ENCODE measurements at regions not wholly inside any gene's neighbourhood (a gene's known extent, or its start where the extent isn't known, plus 50 kb on each side); places are given as distances from the start of the nearest gene placed in this dataset.

DNA sequence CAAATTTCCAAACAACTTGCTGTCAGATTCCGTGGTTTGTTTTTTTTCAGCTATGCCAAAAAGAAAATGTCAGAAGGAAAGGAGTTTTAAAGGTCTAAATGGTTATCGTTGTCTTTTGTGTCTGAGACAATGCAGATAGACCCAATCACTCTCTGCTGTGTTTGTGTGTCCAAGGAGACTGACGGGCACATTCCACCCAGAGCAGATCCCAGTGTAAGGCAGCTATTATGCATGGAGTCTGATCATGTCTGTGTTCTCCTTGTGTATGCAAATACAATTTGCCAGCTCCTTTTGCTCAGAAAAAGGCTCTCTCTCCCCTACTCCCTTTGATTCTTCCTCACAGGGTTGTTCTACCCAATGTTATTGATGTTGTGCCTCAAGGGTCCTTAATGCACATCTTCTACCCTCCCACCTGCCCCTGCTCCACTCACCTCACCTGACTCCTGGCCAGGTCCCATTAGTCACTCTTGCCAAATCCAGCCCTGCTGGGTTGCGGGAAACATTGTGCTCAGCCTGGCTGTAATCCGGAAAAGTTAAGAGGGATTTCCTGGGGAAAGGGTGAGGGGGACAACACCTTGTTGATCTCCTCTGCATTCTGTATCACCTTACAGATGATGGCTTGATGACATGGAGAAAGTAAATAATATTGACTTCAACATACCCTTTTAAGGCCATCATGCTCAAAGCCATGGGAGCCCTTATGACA is 61.0 kb downstream of the OTOL1 start:
- H3K27ac ChIP-seq (ENCODE audit: low read depth in 1 of 2, low read length in 1 of 2) = no peak overlapping the region
- TF ChIP-seq CTCF (IDR thresholded peaks at IDR 0.05; ENCODE audit: control extremely low read depth, extremely low read depth) = no peak
- no peak overlapping the region for H3K9ac ChIP-seq (ENCODE audit: insufficient read depth in 1 of 2, low read length in 2 of 2)
- peaks cover 0 to 4% (median 2%) of the 10 kb centered on the region in 3 donors for H3K27me3 ChIP-seq (ENCODE audit: control insufficient read depth in 3 of 3, insufficient read depth in 3 of 3, low read length in 2 of 3)
- H3K4me1 ChIP-seq (ENCODE audit: control insufficient read depth in 5 of 5, insufficient read depth in 5 of 5, low read length in 5 of 5) = peaks cover 0 to 7% (median 0%) of the 10 kb centered on the region in 5 donors
- DNase-seq (no peak), ATAC-seq (ENCODE audit: insufficient read depth, low FRiP score) (no peak)
- 71 to 87% methylated on average over 5 of the region's 5 CpGs for WGBS, 2 donors
- H3K4me3 ChIP-seq = no peak overlapping the region
- no peaks in the 10 kb centered on the region for H3K9me3 ChIP-seq (ENCODE audit: control insufficient read depth in 4 of 4, insufficient read depth in 3 of 4, low read length in 3 of 4)
- H3K36me3 ChIP-seq (ENCODE audit: control insufficient read depth in 4 of 4, insufficient read depth in 4 of 4, low read length in 4 of 4) = no peaks in the 10 kb centered on the region

DNA sequence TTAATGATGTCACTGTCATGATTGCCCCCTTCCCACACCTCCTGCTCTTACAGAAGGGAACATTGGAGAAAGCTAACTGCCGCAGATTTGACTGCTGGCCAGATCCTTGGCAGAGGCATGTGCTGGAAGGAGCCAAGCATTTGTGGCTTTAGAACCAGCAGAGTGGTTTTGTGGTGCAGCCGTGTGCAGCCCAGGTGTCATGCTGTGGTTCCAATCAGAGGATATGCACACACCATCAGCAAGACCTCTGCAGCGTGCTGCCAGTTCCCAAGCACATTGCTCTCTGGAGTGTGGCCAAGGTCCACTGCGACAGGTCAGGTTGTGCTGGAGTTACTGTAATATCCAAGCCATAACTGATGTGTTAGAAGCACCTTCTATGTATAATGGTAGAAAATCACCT is 61.6 kb downstream of the OTOL1 start:
- 38 to 50% methylated on average over 4 of the region's 4 CpGs for WGBS, 2 donors
- H3K4me3 ChIP-seq = no peak overlapping the region
- H3K27me3 ChIP-seq (ENCODE audit: control insufficient read depth in 3 of 3, insufficient read depth in 3 of 3, low read length in 2 of 3) = peaks cover 0 to 4% (median 2%) of the 10 kb centered on the region in 3 donors
- no peak overlapping the region for H3K9ac ChIP-seq (ENCODE audit: insufficient read depth in 1 of 2, low read length in 2 of 2)
- no peak for TF ChIP-seq CTCF (IDR thresholded peaks at IDR 0.05; ENCODE audit: control extremely low read depth, extremely low read depth)
- peaks cover 0 to 7% (median 0%) of the 10 kb centered on the region in 5 donors for H3K4me1 ChIP-seq (ENCODE audit: control insufficient read depth in 5 of 5, insufficient read depth in 5 of 5, low read length in 5 of 5)
- ATAC-seq (ENCODE audit: insufficient read depth, low FRiP score) = no peak
- no peak for DNase-seq
- no peak overlapping the region for H3K27ac ChIP-seq (ENCODE audit: low read depth in 1 of 2, low read length in 1 of 2)
- H3K36me3 ChIP-seq (ENCODE audit: control insufficient read depth in 4 of 4, insufficient read depth in 4 of 4, low read length in 4 of 4) = no peaks in the 10 kb centered on the region
- H3K9me3 ChIP-seq (ENCODE audit: control insufficient read depth in 4 of 4, insufficient read depth in 3 of 4, low read length in 3 of 4) = no peaks in the 10 kb centered on the region

GRCh38 chr3:161559177-161559998 is 62.8 kb downstream of the OTOL1 start:
- no peak overlapping the region for H3K27ac ChIP-seq (ENCODE audit: low read depth in 1 of 2, low read length in 1 of 2)
- WGBS, 2 donors = 17 to 28% methylated on average over 6 of the region's 6 CpGs
- peak; percentile 11 for TF ChIP-seq CTCF (IDR thresholded peaks at IDR 0.05; ENCODE audit: control extremely low read depth, extremely low read depth)
- no peaks in the 10 kb centered on the region for H3K36me3 ChIP-seq (ENCODE audit: control insufficient read depth in 4 of 4, insufficient read depth in 4 of 4, low read length in 4 of 4)
- ATAC-seq (ENCODE audit: insufficient read depth, low FRiP score) (no peak), DNase-seq (peak; percentile 21 to 67 (median 67))
- peaks cover 0 to 7% (median 0%) of the 10 kb centered on the region in 5 donors for H3K4me1 ChIP-seq (ENCODE audit: control insufficient read depth in 5 of 5, insufficient read depth in 5 of 5, low read length in 5 of 5)
- H3K9ac ChIP-seq (ENCODE audit: insufficient read depth in 1 of 2, low read length in 2 of 2) = no peak overlapping the region
- H3K27me3 ChIP-seq (ENCODE audit: control insufficient read depth in 3 of 3, insufficient read depth in 3 of 3, low read length in 2 of 3) = peaks cover 0 to 4% (median 2%) of the 10 kb centered on the region in 3 donors
- no peak overlapping the region for H3K4me3 ChIP-seq
- no peaks in the 10 kb centered on the region for H3K9me3 ChIP-seq (ENCODE audit: control insufficient read depth in 4 of 4, insufficient read depth in 3 of 4, low read length in 3 of 4)
